IMR-90 (cell line): ENCODE measurements at regions not wholly inside any gene's neighbourhood (a gene's known extent, or its start where the extent isn't known, plus 50 kb on each side); places are given as distances from the start of the nearest gene placed in this dataset.

ENCODE experiments used
- ATAC-seq: fragments of 200-7000 bp; cut with Tn5 transposase; 2 replicates; pipeline ENCODE4 v1.9.1; 2020; ENCODE audit warnings: low read depth, mild to moderate bottlenecking, moderate library complexity
- BruUV-seq: library from RNA; stranded (reverse); fragments of 400-500 nt; replicated peaks from 2 replicates; lab custom pipeline; 2021; lab: Mats Ljungman, UMichigan
- CTCF ChIA-PET: fragments of 300-600 bp; formaldehyde crosslinking; extraction: SDS; loops from one replicate; lab custom pipeline; 2021; ENCODE audit warnings: antibody characterized with exemption; lab: Yijun Ruan, JAX
- POLR2A ChIA-PET: fragments of 300-600 bp; sonication (Branson Sonifier 250); formaldehyde crosslinking; loops from one replicate; lab custom pipeline; 2022; ENCODE audit warnings: antibody characterized with exemption; ENCODE audit not compliant: unreplicated experiment; lab: Charles Lee
- DNase-seq: peaks from one replicate; pipeline ENCODE4 v3.0.0; 2013
- H2AFZ ChIP-seq: replicated peaks from 2 replicates; pipeline ENCODE3; 2013; ENCODE audit warnings: low read length, mild to moderate bottlenecking; ENCODE audit not compliant: poor library complexity
- H2AK5ac ChIP-seq: 2 replicates; pipeline ENCODE4 v1.6.1; 2013; ENCODE audit warnings: low read depth, low read length, inconsistent platforms
- H2AK9ac ChIP-seq: replicated peaks from 2 replicates; pipeline ENCODE3; 2013; ENCODE audit warnings: mild to moderate bottlenecking, low read depth, low read length, moderate library complexity; ENCODE audit not compliant: poor library complexity
- H2BK120ac ChIP-seq: 2 replicates; pipeline ENCODE4 v1.6.1; 2013; ENCODE audit warnings: low read depth, low read length, inconsistent platforms
- H2BK15ac ChIP-seq: 3 replicates; pipeline ENCODE4 v1.6.1; 2013; ENCODE audit warnings: low read depth, low read length, inconsistent platforms
- H2BK20ac ChIP-seq: 2 replicates; pipeline ENCODE4 v1.6.1; 2013; ENCODE audit warnings: low read depth, mild to moderate bottlenecking, inconsistent platforms, low read length, moderate library complexity
- H2BK5ac ChIP-seq: 2 replicates; pipeline ENCODE4 v1.6.1; 2013; ENCODE audit warnings: mild to moderate bottlenecking, low read depth, low read length, inconsistent platforms; ENCODE audit not compliant: poor library complexity, severe bottlenecking
- H3K14ac ChIP-seq: replicated peaks from 2 replicates; pipeline ENCODE4 v1.6.1; 2013; ENCODE audit warnings: low read depth, low read length, inconsistent platforms
- H3K18ac ChIP-seq: 2 replicates; pipeline ENCODE4 v1.6.1; 2013; ENCODE audit warnings: low read depth, low read length, control low read depth
- H3K23ac ChIP-seq: 2 replicates; pipeline ENCODE4 v1.6.1; 2013; ENCODE audit warnings: low read depth, low read length, inconsistent platforms
- H3K27ac ChIP-seq: 2 replicates; pipeline ENCODE4 v1.5.1; 2013; ENCODE audit warnings: mild to moderate bottlenecking, control low read depth, low read length; ENCODE audit not compliant: insufficient read depth
- H3K27me3 ChIP-seq: 2 replicates; pipeline ENCODE4 v1.6.1; 2013; ENCODE audit warnings: low read length; ENCODE audit not compliant: control insufficient read depth, insufficient read depth
- H3K36me3 ChIP-seq: 2 replicates; pipeline ENCODE4 v1.6.1; 2013; ENCODE audit warnings: low read length, mixed read lengths; ENCODE audit not compliant: control insufficient read depth, insufficient read depth
- H3K4ac ChIP-seq: 2 replicates; pipeline ENCODE4 v1.6.1; 2013; ENCODE audit warnings: low read depth, low read length, inconsistent platforms
- H3K4me1 ChIP-seq: 2 replicates; pipeline ENCODE4 v1.6.1; 2013; ENCODE audit warnings: low read length, mixed read lengths; ENCODE audit not compliant: control insufficient read depth, insufficient read depth
- H3K4me2 ChIP-seq: 2 replicates; pipeline ENCODE4 v1.6.1; 2013; ENCODE audit warnings: low read depth, mild to moderate bottlenecking, control low read depth, low read length, moderate library complexity
- H3K4me3 ChIP-seq: 2 replicates; pipeline ENCODE4 v1.5.1; 2013; ENCODE audit warnings: low read depth, mild to moderate bottlenecking, control low read depth, low read length, moderate library complexity; ENCODE audit not compliant: insufficient read depth
- H3K56ac ChIP-seq: 2 replicates; pipeline ENCODE4 v1.6.1; 2013; ENCODE audit warnings: low read length, inconsistent platforms; ENCODE audit not compliant: insufficient read depth; ENCODE audit errors: extremely low read depth
- H3K79me1 ChIP-seq, 2 experiments: 2 replicates each; pipeline ENCODE4 v1.6.1; 2013; ENCODE audit warnings: low read length in 2 of 2, inconsistent platforms in 1 of 2, low read depth in 1 of 2
- H3K9ac ChIP-seq: 2 replicates; pipeline ENCODE4 v1.6.1; 2013; ENCODE audit warnings: low read depth, low read length, control low read depth
- H3K9me1 ChIP-seq: 2 replicates; pipeline ENCODE4 v1.6.1; 2013; ENCODE audit warnings: low read length, inconsistent platforms; ENCODE audit not compliant: insufficient read depth
- H3K9me3 ChIP-seq: 2 replicates; pipeline ENCODE4 v1.6.1; 2013; ENCODE audit warnings: low read length; ENCODE audit not compliant: control insufficient read depth, insufficient read depth
- H4K20me1 ChIP-seq: 2 replicates; pipeline ENCODE4 v1.6.1; 2013; ENCODE audit warnings: low read length, inconsistent platforms; ENCODE audit not compliant: insufficient read depth
- H4K5ac ChIP-seq: 2 replicates; pipeline ENCODE4 v1.6.1; 2013; ENCODE audit warnings: mild to moderate bottlenecking, low read depth, low read length, control low read depth
- H4K8ac ChIP-seq, 2 experiments: 2 replicates each; pipeline ENCODE4 v1.6.1; 2013; ENCODE audit warnings: low read depth in 2 of 2, low read length in 2 of 2, control low read depth in 1 of 2, inconsistent platforms in 1 of 2
- H4K91ac ChIP-seq: 2 replicates; pipeline ENCODE4 v1.6.1; 2013; ENCODE audit warnings: low read depth, low read length, inconsistent platforms; ENCODE audit not compliant: insufficient read depth
- CEBPB ChIP-seq: IDR thresholded peaks from 2 replicates; pipeline ENCODE4 v1.6.1; 2012; ENCODE audit warnings: low read depth, low read length, improper control_type of control experiment
- MAFK ChIP-seq: IDR thresholded peaks from 2 replicates; pipeline ENCODE4 v1.6.1; 2012; ENCODE audit warnings: low read depth, low read length, improper control_type of control experiment
- POLR2A ChIP-seq: IDR thresholded peaks from 2 replicates; pipeline ENCODE4 v1.6.1; 2012; ENCODE audit warnings: mild to moderate bottlenecking, low read depth, low read length
- RAD21 ChIP-seq: IDR thresholded peaks from 2 replicates; pipeline ENCODE4 v1.6.1; 2012; ENCODE audit warnings: low read length, improper control_type of control experiment
- WGBS, 2 experiments: methylation state at CpG; one replicate each; pipeline versions ENCODE4 v1.1.5 to v1.1.7; 2013; ENCODE audit warnings: missing lambda C conversion rate in 2 of 2; ENCODE audit not compliant: insufficient read length in 1 of 2; ENCODE audit errors: extremely low coverage in 2 of 2; 5-methylcytosine and 5-hydroxymethylcytosine counted together
- dilution Hi-C: fragments of 300-500 bp; cut with HindIII; formaldehyde crosslinking; loops from one replicate; pipeline ENCODE4 v1.14.3; 2018; ENCODE audit warnings: low sequenced_read_pairs; ENCODE audit not compliant: unreplicated experiment
- in situ Hi-C: fragments of 300-500 bp; cut with MboI; formaldehyde crosslinking; loops from 3 replicates; pipeline ENCODE4 v1.14.3; 2019; ENCODE audit warnings: low sequenced_read_pairs, inconsistent platforms, mixed read lengths
- intact Hi-C: fragments of 100-400 bp; cut with micrococcal nuclease; formaldehyde crosslinking; loops from 2 replicates; pipeline ENCODE4 v1.10.0; 2022

GRCh38 chr11:92528001-92528400 lies 303.4 kb downstream of the FAT3 start:
- Histone ChIP-seq H2BK20ac (no peak overlapping the region), H4K20me1 (no peaks in the 10 kb centered on the region), H3K4me2 (no peak overlapping the region), H4K8ac (no peak overlapping the region), H4K91ac (no peak overlapping the region), H3K79me1 (no peaks in the 10 kb centered on the region), H3K4me3 (no peak overlapping the region), H3K9me1 (no peaks in the 10 kb centered on the region), H2AK5ac (no peak overlapping the region), H3K9me3 (no peaks in the 10 kb centered on the region), H3K27ac (no peak overlapping the region), H3K23ac (no peak overlapping the region), H3K14ac (no peak overlapping the region), H4K5ac (no peak overlapping the region), H3K4ac (no peak overlapping the region), H3K56ac (no peak overlapping the region), H3K9ac (no peak overlapping the region), H3K18ac (no peak overlapping the region), H2AK9ac (no peak overlapping the region), H2AFZ (no peak overlapping the region), H2BK5ac (no peak overlapping the region), H3K4me1 (no peaks in the 10 kb centered on the region), H2BK15ac (no peak overlapping the region), H2BK120ac (no peak overlapping the region), H3K27me3 (no peaks in the 10 kb centered on the region), H3K36me3 (no peaks in the 10 kb centered on the region)
- in situ Hi-C loops, result loop anchor here (25.0 kb wide), 1 partner anchor 316 kb away; the partner anchor contains the start of gene FAT3
- TF ChIP-seq POLR2A (no peak), CEBPB (peak; percentile 8; the same call in 1 of the 2 replicates), RAD21 (no peak), MAFK (no peak)
- ChIA-PET POLR2A (no interaction called here), CTCF (no interaction called here)
- ATAC-seq, result no peak
- no TSS peak for BruUV-seq
- intact Hi-C loops, result no loop called here
- WGBS, 2 experiments, result no CpG with 5 or more reads among the region's 6 CpGs
- peak; percentile 46 for DNase-seq
- dilution Hi-C loops, result no loop called here
